HG02973 (cell line): ENCODE measurements at regions not wholly inside any gene's neighbourhood (a gene's known extent, or its start where the extent isn't known, plus 50 kb on each side); places are given as distances from the start of the nearest gene placed in this dataset.

ENCODE experiments used
- ATAC-seq: cut with Tn5 transposase; IDR thresholded peaks from one replicate; pipeline ENCODE4 v1.9.1; 2021; ENCODE audit warnings: moderate library complexity; ENCODE audit not compliant: unreplicated experiment

- no peak for ATAC-seq
Observed at GRCh38 chr6:88263591-88263990, 97.4 kb upstream of the CNR1 start.

GRCh38 chr6:88262332-88262731 is 96.2 kb upstream of the CNR1 start:
- no peak for ATAC-seq

GRCh38 chr6:88251301-88251700 is 85.2 kb upstream of the CNR1 start:
- no peak for ATAC-seq

- ATAC-seq = no peak
Observed at GRCh38 chr6:88248709-88249321, 82.7 kb upstream of the CNR1 start.

- no peak for ATAC-seq
Observed at GRCh38 chr6:88246654-88247053, 80.5 kb upstream of the CNR1 start.

- ATAC-seq = no peak
Observed at GRCh38 chr6:88244721-88245120, 78.6 kb upstream of the CNR1 start.

- no peak for ATAC-seq
Observed at GRCh38 chr6:88238901-88239300, 72.8 kb upstream of the CNR1 start.

GRCh38 chr6:88238065-88238464 is 71.9 kb upstream of the CNR1 start:
- ATAC-seq = no peak

- ATAC-seq = no peak
Observed at GRCh38 chr6:88236612-88237360, 70.6 kb upstream of the CNR1 start.

- no peak for ATAC-seq
Observed at GRCh38 chr6:88232753-88233152, 66.6 kb upstream of the CNR1 start.

- ATAC-seq = no peak
Observed at GRCh38 chr6:88223298-88223697, 57.2 kb upstream of the CNR1 start.

GRCh38 chr6:88220493-88220892 is 54.3 kb upstream of the CNR1 start:
- no peak for ATAC-seq

- ATAC-seq = no peak
Observed at GRCh38 chr6:88216182-88216581, 50.0 kb upstream of the CNR1 start.
